GM04503 (cell line): ENCODE measurements at regions not wholly inside any gene's neighbourhood (a gene's known extent, or its start where the extent isn't known, plus 50 kb on each side); places are given as distances from the start of the nearest gene placed in this dataset.
"Not testable (repeated sequence)": the region's sequence is repeated elsewhere in the genome, so short reads cannot be mapped to it uniquely, and the experiment has no call there.

ENCODE experiments used
- DNase-seq: peaks from one replicate; pipeline ENCODE4 v3.0.0-alpha.2; 2012; ENCODE audit warnings: low read depth

GRCh38 chr11:130526846-130527245 is 78.4 kb downstream of the ADAMTS15 start:
- DNase-seq, result no peak

- no peak for DNase-seq
These were observed 79.3 kb downstream of the ADAMTS15 start for GRCh38 chr11:130527636-130528297.

- DNase-seq, result no peak
These were observed 80.1 kb downstream of the ADAMTS15 start for GRCh38 chr11:130528298-130529261.

GRCh38 chr11:130529366-130529765 is 80.9 kb downstream of the ADAMTS15 start:
- DNase-seq, result no peak

GRCh38 chr11:130531061-130531460 is 82.6 kb downstream of the ADAMTS15 start:
- DNase-seq, result no peak

- no peak for DNase-seq
These were observed 84.8 kb downstream of the ADAMTS15 start for GRCh38 chr11:130533113-130533798.

GRCh38 chr11:130533871-130534270 is 85.4 kb downstream of the ADAMTS15 start:
- no peak for DNase-seq

GRCh38 chr11:130534551-130534950 is 86.1 kb downstream of the ADAMTS15 start:
- no peak for DNase-seq

- DNase-seq, result no peak
These were observed 87.1 kb downstream of the ADAMTS15 start for GRCh38 chr11:130535520-130535919.

- no peak for DNase-seq
These were observed 87.9 kb downstream of the ADAMTS15 start for GRCh38 chr11:130536106-130537040.

GRCh38 chr11:130539680-130540079 is 91.2 kb downstream of the ADAMTS15 start:
- not testable (repeated sequence) for DNase-seq

GRCh38 chr11:130544266-130544665 is 95.8 kb downstream of the ADAMTS15 start:
- DNase-seq, result no peak

- no peak for DNase-seq
These were observed 97.1 kb downstream of the ADAMTS15 start for GRCh38 chr11:130545449-130546072.

- no peak for DNase-seq
These were observed 98.0 kb downstream of the ADAMTS15 start for GRCh38 chr11:130546438-130546837.

- DNase-seq, result no peak
These were observed 98.7 kb downstream of the ADAMTS15 start for GRCh38 chr11:130546901-130547694.

- no peak for DNase-seq
These were observed 99.5 kb downstream of the ADAMTS15 start for GRCh38 chr11:130547761-130548490.

- DNase-seq, result no peak
These were observed 100.0 kb downstream of the ADAMTS15 start for GRCh38 chr11:130548491-130548833.

- no peak for DNase-seq
These were observed 101.1 kb downstream of the ADAMTS15 start for GRCh38 chr11:130549393-130549999.

GRCh38 chr11:130550150-130550549 is 101.7 kb downstream of the ADAMTS15 start:
- DNase-seq, result no peak
